Skin epidermis (tissue), 12 donors: ENCODE measurements at regions not wholly inside any gene's neighbourhood (a gene's known extent, or its start where the extent isn't known, plus 50 kb on each side); places are given as distances from the start of the nearest gene placed in this dataset.

Experiments used
- H3K27ac ChIP-seq, 21 experiments: fragments of 200-600 bp; sonication (generic) in 11 of 21; one replicate each; pipeline ENCODE4 v1.5.0; 2020; ENCODE audit warnings: mild to moderate bottlenecking in 3 of 21, inconsistent platforms in 2 of 21, moderate library complexity in 2 of 21
- H3K4me3 ChIP-seq, 7 experiments: fragments of 200-600 bp; sonication (generic) in 2 of 7; one replicate each; pipeline ENCODE4 v1.5.0; 2020; ENCODE audit warnings: inconsistent platforms in 2 of 7, mild to moderate bottlenecking in 2 of 7, moderate library complexity in 1 of 7

- H3K27ac ChIP-seq: no peak overlapping the region
- H3K4me3 ChIP-seq: no peak overlapping the region
Observed at GRCh38 chr2:57878171-57878865, 168.3 kb upstream of the VRK2 start.

- Histone ChIP-seq H3K27ac (no peak overlapping the region), H3K4me3 (no peak overlapping the region)
Observed at GRCh38 chr2:57878866-57879210, 167.8 kb upstream of the VRK2 start.

- no peak overlapping the region for H3K27ac ChIP-seq
- no peak overlapping the region for H3K4me3 ChIP-seq
Observed at GRCh38 chr2:57880446-57880845, 166.2 kb upstream of the VRK2 start.

GRCh38 chr2:57880967-57881366 lies 165.6 kb upstream of the VRK2 start:
- H3K4me3 ChIP-seq: no peak overlapping the region
- H3K27ac ChIP-seq: no peak overlapping the region

GRCh38 chr2:57881998-57882888 lies 164.4 kb upstream of the VRK2 start:
- Histone ChIP-seq H3K27ac (no peak overlapping the region), H3K4me3 (no peak overlapping the region)

GRCh38 chr2:57882895-57883515 lies 163.6 kb upstream of the VRK2 start:
- Histone ChIP-seq H3K27ac (no peak overlapping the region), H3K4me3 (no peak overlapping the region)

GRCh38 chr2:57884281-57884680 lies 162.3 kb upstream of the VRK2 start:
- H3K27ac ChIP-seq: no peak overlapping the region
- H3K4me3 ChIP-seq: no peak overlapping the region

GRCh38 chr2:57885742-57886141 lies 160.9 kb upstream of the VRK2 start:
- Histone ChIP-seq H3K4me3 (no peak overlapping the region), H3K27ac (no peak overlapping the region)

- H3K4me3 ChIP-seq: no peak overlapping the region
- H3K27ac ChIP-seq: no peak overlapping the region
Observed at GRCh38 chr2:57886161-57886786, 160.3 kb upstream of the VRK2 start.

GRCh38 chr2:57888463-57888862 lies 158.1 kb upstream of the VRK2 start:
- H3K4me3 ChIP-seq: no peak overlapping the region
- no peak overlapping the region for H3K27ac ChIP-seq

GRCh38 chr2:57890464-57890863 lies 156.1 kb upstream of the VRK2 start:
- no peak overlapping the region for H3K27ac ChIP-seq
- no peak overlapping the region for H3K4me3 ChIP-seq

GRCh38 chr2:57891086-57891712 lies 155.4 kb upstream of the VRK2 start:
- Histone ChIP-seq H3K27ac (no peak overlapping the region), H3K4me3 (no peak overlapping the region)

GRCh38 chr2:57892920-57893319 lies 153.7 kb upstream of the VRK2 start:
- Histone ChIP-seq H3K4me3 (no peak overlapping the region), H3K27ac (no peak overlapping the region)

GRCh38 chr2:57893347-57893746 lies 153.3 kb upstream of the VRK2 start:
- H3K4me3 ChIP-seq: no peak overlapping the region

GRCh38 chr2:57893786-57894185 lies 152.8 kb upstream of the VRK2 start:
- Histone ChIP-seq H3K4me3 (no peak overlapping the region), H3K27ac (no peak overlapping the region)

More at GRCh38 chr2:57893347-57893746, 153.3 kb upstream of the VRK2 start:
- no peak overlapping the region for H3K27ac ChIP-seq

GRCh38 chr2:57894381-57894780 lies 152.2 kb upstream of the VRK2 start:
- Histone ChIP-seq H3K27ac (no peak overlapping the region), H3K4me3 (no peak overlapping the region)

GRCh38 chr2:57897920-57898319 lies 148.7 kb upstream of the VRK2 start:
- Histone ChIP-seq H3K4me3 (no peak overlapping the region), H3K27ac (no peak overlapping the region)

GRCh38 chr2:57899898-57900297 lies 146.7 kb upstream of the VRK2 start:
- no peak overlapping the region for H3K4me3 ChIP-seq
- no peak overlapping the region for H3K27ac ChIP-seq

GRCh38 chr2:57902578-57902977 lies 144.0 kb upstream of the VRK2 start:
- H3K4me3 ChIP-seq: no peak overlapping the region
- no peak overlapping the region for H3K27ac ChIP-seq

GRCh38 chr2:57906152-57906732 lies 140.4 kb upstream of the VRK2 start:
- Histone ChIP-seq H3K27ac (no peak overlapping the region), H3K4me3 (no peak overlapping the region)
